Caco-2 (cell line): ENCODE measurements at regions not wholly inside any gene's neighbourhood (a gene's known extent, or its start where the extent isn't known, plus 50 kb on each side); places are given as distances from the start of the nearest gene placed in this dataset.

ENCODE experiments used
- BruUV-seq: library from RNA; stranded (reverse); fragments of 400-500 nt; replicated peaks from 2 replicates; lab custom pipeline; 2021; lab: Mats Ljungman, UMichigan
- CTCF ChIA-PET: fragments of 300-600 bp; sonication (Branson Sonifier 250); formaldehyde crosslinking; loops from one replicate; lab custom pipeline; 2022; ENCODE audit warnings: antibody characterized with exemption; lab: Charles Lee
- POLR2A ChIA-PET: fragments of 300-600 bp; sonication (Branson Sonifier 250); formaldehyde crosslinking; loops from one replicate; lab custom pipeline; 2022; ENCODE audit warnings: antibody characterized with exemption; lab: Charles Lee
- DNase-seq, 2 experiments: peaks; one replicate each; pipeline versions ENCODE4 v3.0.0 to v3.0.0-alpha.2; 2020 to 2022
- H3K27me3 ChIP-seq: replicated peaks from 2 replicates; pipeline ENCODE4 v1.6.0; 2011; ENCODE audit warnings: low read length; ENCODE audit not compliant: control insufficient read depth, insufficient read depth
- H3K36me3 ChIP-seq: 2 replicates; pipeline ENCODE4 v1.5.1; 2011; ENCODE audit warnings: low read length; ENCODE audit not compliant: control insufficient read depth, insufficient read depth
- H3K4me1 ChIP-seq: fragments of 250-450 bp; sonication (Bioruptor Pico); 2 replicates; pipeline ENCODE4 v1.5.1; 2020; ENCODE audit warnings: mild to moderate bottlenecking
- H3K4me3 ChIP-seq: 2 replicates; pipeline ENCODE4 v1.5.1; 2011; ENCODE audit warnings: low read depth, mild to moderate bottlenecking, control low read depth, low read length
- H3K9me3 ChIP-seq: fragments of 250-450 bp; sonication (Bioruptor Pico); 2 replicates; pipeline ENCODE4 v1.5.1; 2020; ENCODE audit warnings: mild to moderate bottlenecking, moderate library complexity
- H3K27ac Mint-ChIP-seq: one replicate; pipeline ENCODE4 v1.8.0; 2022; ENCODE audit warnings: mixed read lengths; ENCODE audit not compliant: unreplicated experiment
- H3K27me3 Mint-ChIP-seq: one replicate; pipeline ENCODE4 v1.8.0; 2022; ENCODE audit warnings: mixed read lengths; ENCODE audit not compliant: insufficient read depth, unreplicated experiment
- H3K36me3 Mint-ChIP-seq: one replicate; pipeline ENCODE4 v1.8.0; 2022; ENCODE audit warnings: mild to moderate bottlenecking, mixed read lengths; ENCODE audit not compliant: insufficient read depth, unreplicated experiment
- H3K4me1 Mint-ChIP-seq: one replicate; pipeline ENCODE4 v1.8.0; 2022; ENCODE audit warnings: low read depth, mixed read lengths; ENCODE audit not compliant: unreplicated experiment
- H3K4me3 Mint-ChIP-seq: one replicate; pipeline ENCODE4 v1.8.0; 2022; ENCODE audit warnings: mild to moderate bottlenecking, moderate library complexity, mixed read lengths; ENCODE audit not compliant: unreplicated experiment
- H3K9me3 Mint-ChIP-seq: one replicate; pipeline ENCODE4 v1.8.0; 2022; ENCODE audit warnings: mixed read lengths; ENCODE audit not compliant: unreplicated experiment
- CTCF ChIP-seq, 2 experiments: fragments of 200-600 bp in 1 of 2; IDR thresholded peaks; 1 replicate in 1 of 2; 2 replicates in 1 of 2; pipeline versions ENCODE4 v1.5.1 to v1.8.0; 2011 to 2022; ENCODE audit warnings: antibody characterized with exemption in 1 of 2, control low read depth in 1 of 2, inconsistent platforms in 1 of 2, low read depth in 1 of 2, low read length in 1 of 2, mild to moderate bottlenecking in 1 of 2, moderate library complexity in 1 of 2; ENCODE audit not compliant: insufficient read depth in 1 of 2, severe bottlenecking in 1 of 2, unreplicated experiment in 1 of 2
- intact Hi-C: fragments of 100-400 bp; cut with micrococcal nuclease; formaldehyde crosslinking; loops from one replicate; pipeline ENCODE4 v1.10.0; 2022; ENCODE audit not compliant: unreplicated experiment

- ChIA-PET CTCF (no interaction called here), POLR2A (no interaction called here)
- H3K27me3 Mint-ChIP-seq = peaks cover 2% of the 10 kb centered on the region
- TF ChIP-seq CTCF (IDR thresholded peaks at IDR 0.05; ENCODE audit: insufficient read depth in 1 of 2, low read depth in 1 of 2, low read length in 1 of 2, severe bottlenecking in 1 of 2, unreplicated experiment in 1 of 2) = no peak
- no peaks in the 10 kb centered on the region for H3K36me3 Mint-ChIP-seq
- no TSS peak for BruUV-seq
- no peak overlapping the region for H3K27ac Mint-ChIP-seq
- H3K9me3 ChIP-seq = no peaks in the 10 kb centered on the region
- H3K4me1 ChIP-seq = no peaks in the 10 kb centered on the region
- H3K4me3 Mint-ChIP-seq = no peak overlapping the region
- no peaks in the 10 kb centered on the region for H3K4me1 Mint-ChIP-seq
- no peak overlapping the region for H3K4me3 ChIP-seq
- H3K27me3 ChIP-seq = no peaks in the 10 kb centered on the region
- no peaks in the 10 kb centered on the region for H3K36me3 ChIP-seq
- intact Hi-C loops = no loop called here
- peaks cover 9% of the 10 kb centered on the region for H3K9me3 Mint-ChIP-seq
- DNase-seq = no peak
Measured at GRCh38 chr1:14366091-14367018, 232.1 kb upstream of the KAZN start.

GRCh38 chr1:14367451-14367850, 231.0 kb upstream of the KAZN start:
- no peak overlapping the region for H3K4me3 Mint-ChIP-seq

More at GRCh38 chr1:14367451-14367850, 231.0 kb upstream of the KAZN start:
- H3K9me3 Mint-ChIP-seq = peaks cover 9% of the 10 kb centered on the region
- no peaks in the 10 kb centered on the region for H3K4me1 ChIP-seq
- BruUV-seq = no TSS peak
- no peaks in the 10 kb centered on the region for H3K9me3 ChIP-seq
- CTCF ChIA-PET = no interaction called here
- H3K36me3 ChIP-seq = no peaks in the 10 kb centered on the region
- no peaks in the 10 kb centered on the region for H3K27me3 ChIP-seq
- no peak for TF ChIP-seq CTCF (IDR thresholded peaks at IDR 0.05; ENCODE audit: insufficient read depth in 1 of 2, low read depth in 1 of 2, low read length in 1 of 2, severe bottlenecking in 1 of 2, unreplicated experiment in 1 of 2)
- POLR2A ChIA-PET = no interaction called here
- H3K27ac Mint-ChIP-seq = no peak overlapping the region
- intact Hi-C loops = no loop called here
- no peaks in the 10 kb centered on the region for H3K36me3 Mint-ChIP-seq
- H3K27me3 Mint-ChIP-seq = peaks cover 2% of the 10 kb centered on the region
- no peak for DNase-seq
- no peak overlapping the region for H3K4me3 ChIP-seq
- no peaks in the 10 kb centered on the region for H3K4me1 Mint-ChIP-seq
